NCI-H69 (cell line): ENCODE measurements at regions not wholly inside any gene's neighbourhood (a gene's known extent, or its start where the extent isn't known, plus 50 kb on each side); places are given as distances from the start of the nearest gene placed in this dataset.
"Not testable (repeated sequence)": the region's sequence is repeated elsewhere in the genome, so short reads cannot be mapped to it uniquely, and the experiment has no call there.

ENCODE experiments used
- DNase-seq: peaks from one replicate; lab custom pipeline; 2025; lab: John Stamatoyannopoulos, UW

DNA sequence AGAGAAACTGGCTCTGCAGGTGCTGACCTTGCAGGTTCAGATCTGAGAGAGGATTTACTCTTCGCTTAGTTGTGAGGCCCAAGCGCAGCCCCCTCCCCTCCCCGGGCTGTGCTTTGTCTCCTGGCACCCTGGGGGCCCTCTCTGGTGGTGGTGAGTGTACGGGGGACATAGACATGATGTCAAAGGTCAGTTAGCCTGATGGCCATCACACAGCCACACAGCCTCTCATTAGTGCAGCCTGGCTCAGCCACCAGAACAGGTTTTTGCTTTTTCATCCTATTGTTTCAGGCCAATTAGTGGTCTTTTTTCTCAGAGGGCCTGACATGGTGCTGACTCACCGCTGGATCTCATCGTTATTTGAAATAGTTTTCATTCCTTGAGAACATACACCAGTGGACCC, 437.9 kb downstream of the AACS start:
- DNase-seq = no peak

DNA sequence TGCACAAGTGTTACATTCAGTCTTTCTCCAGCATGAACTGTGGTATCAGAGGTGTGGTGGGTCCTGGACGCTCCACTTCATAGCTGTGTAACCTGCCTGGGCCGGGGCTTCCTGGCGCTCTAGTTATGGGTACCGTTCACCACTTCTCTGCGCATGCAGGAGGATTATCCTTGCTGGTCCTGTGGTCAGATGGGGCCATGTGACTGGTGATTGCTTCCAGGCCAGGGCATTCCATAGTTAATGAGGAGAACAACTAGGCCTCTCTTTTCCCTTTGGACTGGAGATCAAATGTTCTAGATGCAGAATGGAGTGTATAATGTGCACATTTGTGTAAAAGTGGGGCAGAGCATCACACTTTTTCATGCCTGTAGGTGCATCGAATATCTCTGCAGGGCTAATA, 444.0 kb downstream of the AACS start:
- no peak for DNase-seq

DNA sequence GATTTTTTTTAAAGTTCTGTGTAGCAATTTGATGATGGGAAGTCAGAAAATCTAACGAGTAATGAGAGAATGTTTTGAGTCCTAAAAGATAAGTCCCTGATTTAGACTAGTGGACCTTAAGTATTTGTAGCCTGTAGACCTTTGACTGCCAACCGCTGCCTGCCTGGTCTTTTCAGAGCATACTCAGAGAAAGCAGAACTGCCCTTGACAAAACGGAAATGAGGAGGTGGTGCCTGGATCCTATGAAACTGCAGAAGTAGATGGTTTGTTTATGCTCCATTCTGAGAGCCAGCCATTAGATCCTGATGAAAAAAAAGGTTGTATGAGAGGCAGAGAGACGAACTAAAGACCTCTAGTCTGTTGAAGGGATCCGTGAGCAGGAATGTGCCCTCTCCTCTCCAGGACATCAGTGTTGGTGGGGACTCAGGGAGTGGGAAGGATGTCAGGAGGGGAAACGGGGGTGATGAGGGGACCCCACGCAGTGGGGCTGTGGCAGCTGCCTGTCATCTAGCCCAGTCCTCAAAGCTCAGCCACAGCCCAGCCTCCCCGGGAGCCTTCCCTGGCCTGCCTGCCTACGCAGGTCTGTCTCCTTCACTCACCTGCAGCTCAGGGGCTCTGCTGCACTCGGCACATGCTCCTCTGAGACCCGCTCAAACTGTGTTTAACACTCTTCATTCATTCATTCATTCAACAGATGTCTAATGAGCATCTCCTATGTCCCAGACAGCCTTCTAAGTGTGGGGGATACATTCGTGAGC, 447.5 kb downstream of the AACS start:
- no peak for DNase-seq

DNA sequence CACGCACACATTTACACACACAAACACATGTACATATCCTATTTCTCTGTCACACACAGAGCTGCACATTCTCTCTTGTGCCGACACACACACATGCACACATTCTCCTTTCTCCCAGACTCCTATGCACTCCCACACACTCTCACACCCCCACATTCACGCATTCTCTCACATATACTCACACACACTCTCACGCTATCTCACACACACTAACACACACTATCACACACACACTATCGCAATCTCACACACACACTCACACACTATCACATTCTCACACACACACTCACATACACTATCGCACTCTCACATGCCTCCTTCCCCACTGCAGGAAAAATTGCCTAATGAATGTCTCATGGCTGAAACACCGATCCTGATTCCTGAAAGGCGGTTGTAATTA, 450.7 kb downstream of the AACS start:
- DNase-seq = no peak

DNA sequence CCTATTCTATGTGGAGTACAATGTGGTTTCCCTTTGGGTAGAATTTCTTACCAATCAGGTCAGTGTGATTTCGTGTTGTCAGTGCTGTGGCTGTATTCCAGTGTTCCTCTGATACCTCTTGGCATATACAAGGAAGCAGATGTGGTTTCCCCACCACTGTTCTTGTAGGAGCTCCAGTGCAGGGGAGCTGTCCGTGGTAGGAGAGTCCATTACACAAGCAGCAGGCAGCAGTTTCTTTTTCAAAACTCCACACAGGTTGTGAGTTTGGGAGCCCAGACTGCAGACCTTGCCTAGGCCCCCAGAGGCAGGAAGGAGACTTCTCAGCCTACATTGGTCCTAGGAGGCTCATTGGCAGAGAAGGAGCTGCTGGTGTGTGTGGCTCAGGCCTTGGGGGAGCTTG, 452.8 kb downstream of the AACS start:
- DNase-seq = no peak

DNA sequence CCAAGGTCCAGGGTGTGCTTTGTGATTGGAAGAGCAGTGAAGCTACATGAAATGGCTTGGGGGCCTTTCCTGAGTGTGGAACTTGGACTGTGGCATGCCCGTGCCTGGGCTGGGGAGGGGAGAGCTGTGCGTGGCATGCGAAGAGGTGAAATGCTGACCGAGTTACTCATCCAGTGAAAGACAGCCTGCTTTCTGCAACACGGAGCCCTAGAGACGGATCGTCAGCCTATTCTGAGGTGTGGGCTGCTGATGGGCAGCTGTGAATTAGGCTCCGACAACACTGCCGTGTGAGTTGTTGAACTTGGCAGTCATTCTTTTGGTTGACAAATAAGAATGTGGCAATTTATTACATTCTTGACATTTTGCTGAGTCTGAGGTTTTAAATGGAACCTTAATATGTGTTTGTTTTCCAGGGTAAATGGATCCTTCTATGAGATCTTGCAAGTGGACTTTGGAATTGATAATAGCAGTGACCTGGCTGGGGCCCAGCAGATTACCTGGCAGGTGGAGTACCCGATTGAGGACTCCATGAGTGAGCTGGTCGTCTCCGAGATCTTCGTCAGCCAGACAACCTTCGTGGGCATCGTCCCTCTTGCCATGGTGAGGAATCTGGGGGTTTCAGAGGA, 453.9 kb downstream of the AACS start:
- DNase-seq = no peak

DNA sequence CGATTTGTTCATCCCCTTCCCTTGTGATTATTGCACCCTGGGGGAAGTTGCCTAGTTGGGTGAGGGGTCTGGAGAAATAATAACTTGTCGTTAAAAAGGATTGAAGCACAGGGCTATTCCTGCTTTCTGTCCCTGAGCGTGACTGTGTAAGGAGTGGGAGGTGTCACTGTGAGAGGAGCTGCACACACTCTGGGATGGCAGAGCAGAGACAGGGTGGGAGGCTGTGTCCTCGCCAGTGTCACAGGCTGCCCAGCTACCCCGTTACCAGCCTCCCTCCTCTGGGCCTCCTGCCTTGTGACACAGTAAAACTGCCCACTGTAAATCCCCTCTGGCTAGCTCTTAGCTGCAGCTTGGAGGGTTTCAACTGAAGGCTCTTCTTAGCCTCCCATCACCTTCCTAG, 460.6 kb downstream of the AACS start:
- no peak for DNase-seq

DNA sequence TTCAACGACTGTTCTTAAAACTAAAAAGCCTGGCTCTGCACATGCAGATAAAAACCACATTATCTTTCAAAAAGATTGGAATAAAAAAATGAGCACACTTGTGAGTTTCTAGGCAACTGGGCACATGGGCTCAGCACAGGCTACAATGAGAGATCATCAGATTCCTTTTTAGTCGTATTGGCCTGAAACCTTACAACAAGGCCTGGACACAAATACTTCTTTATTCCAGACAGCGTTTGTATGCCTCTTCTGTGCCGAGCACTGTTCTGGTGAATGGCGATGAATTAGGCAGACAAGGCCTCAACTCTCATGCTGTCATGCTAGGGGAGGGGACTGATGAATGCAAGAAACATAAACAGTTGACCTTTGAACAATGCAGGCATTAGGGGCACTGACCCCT, 463.0 kb downstream of the AACS start:
- no peak for DNase-seq

DNA sequence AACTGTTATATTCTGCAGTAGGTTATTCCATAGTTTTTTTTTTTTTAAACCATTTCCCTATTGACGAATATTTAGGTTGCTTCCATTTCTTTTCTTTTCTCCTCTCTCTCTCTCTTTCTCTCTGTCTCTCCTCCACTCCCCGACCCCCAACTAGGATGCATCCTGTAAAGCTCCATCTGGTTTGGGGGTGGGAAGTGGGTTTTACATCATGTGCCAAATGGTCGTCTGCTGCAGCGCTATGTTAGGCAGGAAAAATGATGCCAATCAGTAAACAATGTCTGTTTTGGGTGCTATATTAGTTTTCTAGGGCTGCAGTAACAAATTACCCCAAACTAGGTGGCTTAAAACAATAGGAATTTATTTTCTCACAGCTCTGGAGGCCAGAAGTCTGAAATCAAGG, 465.0 kb downstream of the AACS start:
- DNase-seq = no peak

DNA sequence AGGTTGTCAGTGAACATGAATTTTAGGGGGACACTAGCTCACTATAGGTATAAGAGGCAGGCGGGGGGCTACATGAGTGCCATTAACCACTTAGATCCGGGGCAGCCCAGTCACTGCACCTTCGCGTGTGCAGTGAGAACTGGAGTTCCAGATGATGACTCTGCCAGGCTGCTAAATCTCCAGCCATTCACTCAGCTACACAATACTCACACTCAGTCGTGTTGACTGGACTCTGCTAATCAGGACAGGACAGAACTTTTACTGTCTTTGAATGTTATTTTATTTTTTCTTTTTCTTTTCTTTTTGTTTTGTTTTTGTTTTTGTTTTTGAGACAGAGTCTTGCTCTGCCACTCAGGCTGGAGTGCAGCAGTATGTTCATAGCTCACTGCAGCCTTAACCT, 465.6 kb downstream of the AACS start:
- DNase-seq = no peak

DNA sequence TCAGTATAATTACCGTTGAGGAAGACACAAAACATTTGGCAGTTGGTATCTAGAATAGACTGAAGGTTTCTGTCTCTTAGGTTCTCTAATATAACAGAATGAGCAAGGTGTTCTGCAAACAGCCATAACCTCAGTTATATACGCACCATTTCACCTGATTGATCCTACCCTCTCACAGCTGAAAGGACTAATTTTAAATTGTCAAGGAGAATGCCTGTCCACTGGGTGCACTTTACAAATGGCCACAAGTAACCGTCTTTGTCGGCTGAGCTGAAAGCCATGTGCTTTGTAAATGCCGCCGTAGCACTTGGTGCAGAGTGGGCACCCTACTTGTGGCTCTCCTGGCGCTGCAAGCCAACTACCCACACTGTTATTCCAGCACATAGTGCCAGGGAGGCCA, 466.3 kb downstream of the AACS start:
- peak; percentile 5 for DNase-seq

DNA sequence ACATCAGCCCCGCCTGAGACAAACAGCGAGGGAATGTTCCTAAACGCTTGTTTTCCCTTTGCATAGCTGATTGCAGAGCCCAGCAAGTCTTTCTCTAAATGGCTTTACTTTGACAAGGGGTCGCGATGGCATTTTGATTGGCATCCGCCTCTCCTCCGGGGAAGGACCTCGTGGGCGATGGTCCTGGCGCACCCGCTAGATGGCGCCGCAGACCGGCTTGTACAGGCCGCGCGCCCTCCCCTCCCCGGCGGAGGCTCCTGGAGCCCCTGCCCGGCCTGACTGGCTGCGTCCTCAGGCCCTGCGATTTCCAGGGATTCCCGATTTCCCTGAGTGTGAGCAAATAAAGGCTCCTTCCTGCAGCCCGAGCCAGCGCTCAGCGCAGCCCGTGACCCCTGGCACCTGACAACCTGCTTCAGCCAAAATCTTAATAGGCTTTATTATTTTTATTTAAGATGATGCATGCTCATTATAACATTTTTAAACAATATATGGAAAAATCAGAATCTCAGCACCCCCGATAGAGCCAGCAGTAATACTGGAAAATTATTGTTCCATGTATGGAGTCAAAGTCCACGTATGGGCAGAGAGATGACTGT, 468.3 kb downstream of the AACS start:
- peak; percentile 76 for DNase-seq

DNA sequence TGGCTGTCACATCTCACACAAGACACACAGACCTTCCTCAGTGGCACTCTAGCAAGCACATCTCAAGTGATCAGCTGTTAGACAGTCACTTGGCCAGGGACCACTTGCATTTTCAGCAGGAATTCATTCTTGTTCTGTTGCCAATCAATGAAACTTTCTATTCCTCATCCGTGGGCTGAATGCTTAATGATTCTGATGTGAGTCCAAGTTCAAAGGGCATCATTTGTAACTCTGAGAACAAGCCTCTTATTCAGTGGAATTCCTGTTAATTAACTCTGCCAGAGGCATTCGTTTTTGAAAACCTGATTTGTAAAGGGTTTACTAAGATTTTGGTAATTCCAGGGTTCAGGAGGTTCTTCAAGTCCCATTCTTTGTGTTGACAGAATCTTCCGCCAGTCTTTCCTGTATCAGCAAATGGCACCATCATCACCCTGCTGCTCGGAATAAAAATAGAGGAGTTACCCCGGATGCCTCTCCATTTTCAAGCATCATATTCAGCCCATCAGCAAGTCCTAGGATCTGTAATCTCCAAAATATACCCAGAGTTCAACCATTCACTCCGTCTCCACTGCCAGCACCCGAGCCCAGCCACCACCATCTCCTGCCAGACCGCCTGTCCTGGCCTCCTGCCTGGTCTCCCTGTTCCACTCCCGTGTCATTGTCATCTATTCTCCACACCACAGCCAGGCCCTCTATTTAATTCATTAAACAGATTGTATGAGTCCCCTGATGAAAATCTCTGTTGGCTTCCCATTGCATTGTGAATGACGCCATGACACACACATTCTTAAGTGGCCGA, 473.4 kb downstream of the AACS start:
- DNase-seq = no peak

DNA sequence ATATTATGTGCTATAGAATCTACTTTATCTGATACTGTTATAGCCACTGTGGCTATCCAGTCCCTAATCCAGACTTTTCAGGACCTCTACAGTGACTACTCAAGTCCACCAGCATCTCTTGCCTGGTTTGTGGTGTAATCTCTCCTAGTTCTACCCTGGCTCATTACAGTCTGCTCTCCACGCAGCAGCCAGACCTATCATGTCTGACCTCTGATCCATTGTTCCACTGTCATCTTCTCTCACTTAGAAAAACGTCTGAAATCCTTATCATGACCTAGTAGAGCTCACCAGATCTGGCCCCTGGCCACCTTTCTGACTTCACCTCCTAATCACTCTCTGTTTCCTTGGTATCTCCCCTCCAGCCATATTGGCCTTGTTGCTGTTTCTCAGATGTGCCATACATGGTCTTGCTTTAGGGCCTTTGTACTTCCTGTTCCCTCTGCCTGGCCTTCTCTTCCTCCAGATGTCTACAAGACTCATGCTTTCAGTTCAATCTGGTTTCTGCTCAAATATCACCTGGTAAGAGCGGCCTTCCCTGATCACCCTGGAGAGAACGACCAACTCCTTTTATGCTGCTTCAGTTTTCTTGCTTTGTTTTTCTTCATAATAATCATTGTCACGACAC, 475.5 kb downstream of the AACS start:
- DNase-seq = no peak

DNA sequence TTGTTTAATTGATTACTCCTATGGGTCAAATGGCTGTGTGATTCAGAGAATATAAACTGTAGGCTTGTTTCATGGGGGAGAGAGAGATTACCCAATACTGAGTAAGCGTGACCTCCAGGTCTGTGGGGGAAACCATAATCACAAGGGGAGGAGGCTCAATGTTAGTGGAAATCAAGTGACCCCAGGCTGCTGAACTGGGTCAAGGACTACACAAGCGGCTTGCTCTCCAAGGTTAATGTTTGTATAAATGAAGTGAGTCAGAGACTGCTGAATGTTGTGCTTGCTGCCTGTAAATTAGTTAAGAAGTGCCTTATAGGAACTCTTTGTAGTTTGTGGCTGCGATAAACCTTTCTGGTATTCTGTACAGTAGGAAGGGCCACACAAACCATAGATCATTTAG, 479.7 kb downstream of the AACS start:
- no peak for DNase-seq

DNA sequence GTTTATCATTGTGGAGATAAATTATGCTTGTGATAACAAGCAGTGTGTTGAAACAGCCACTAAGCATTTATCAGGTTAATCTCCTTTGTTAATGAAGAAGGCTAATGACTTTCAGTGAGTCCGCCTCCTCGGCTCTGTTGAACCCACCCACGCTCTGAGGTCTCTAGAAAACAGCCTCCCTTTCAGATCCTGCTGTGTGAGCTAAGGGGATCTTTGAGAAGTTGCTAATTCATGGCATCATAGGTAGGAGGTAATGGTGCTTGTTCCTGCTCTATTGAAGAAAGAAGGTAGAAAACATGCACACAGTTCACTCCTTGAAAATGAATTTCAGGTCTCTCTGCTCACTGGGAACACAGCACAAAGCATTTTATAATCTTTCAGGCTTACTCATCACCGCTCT, 483.9 kb downstream of the AACS start:
- DNase-seq = no peak

DNA sequence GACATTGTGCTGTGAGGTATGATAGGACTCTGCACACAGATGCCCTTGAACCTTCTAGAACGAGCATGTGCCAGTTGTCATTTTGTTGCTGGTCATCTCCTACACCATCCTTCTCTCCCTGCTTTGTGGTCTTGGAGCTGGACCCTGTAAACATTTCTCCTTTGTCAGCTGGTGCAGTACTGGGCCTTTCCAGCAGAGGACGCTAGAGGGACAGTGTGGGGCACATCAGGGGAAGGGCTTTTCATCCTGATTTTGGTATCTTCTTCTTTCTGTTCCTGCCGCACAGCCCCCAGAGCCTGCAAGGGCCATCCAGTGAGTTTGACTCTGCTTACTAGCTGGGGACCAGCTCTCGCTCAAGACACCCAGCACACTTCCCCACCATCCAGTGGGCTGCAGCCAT, 484.6 kb downstream of the AACS start:
- DNase-seq = peak; percentile 15

DNA sequence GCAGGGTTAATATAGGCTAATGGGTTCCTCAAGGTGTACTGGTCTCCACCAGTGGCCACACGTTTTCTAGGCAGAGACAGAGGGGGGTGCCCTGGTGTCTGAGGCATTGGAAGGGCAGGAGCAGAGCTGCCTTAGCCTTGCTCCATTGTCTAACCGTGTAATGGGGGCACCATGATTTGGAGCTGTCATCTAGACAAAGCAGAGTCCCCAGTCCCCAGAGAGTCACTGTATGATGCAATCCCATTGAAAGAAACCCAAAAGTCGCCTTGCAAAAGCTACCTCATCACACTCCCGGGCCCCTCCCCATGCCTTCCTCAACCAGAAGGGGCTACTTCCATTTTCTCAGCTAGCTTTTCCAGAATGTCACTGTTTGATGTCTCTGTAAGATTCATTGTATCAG, 487.1 kb downstream of the AACS start:
- DNase-seq = no peak

DNA sequence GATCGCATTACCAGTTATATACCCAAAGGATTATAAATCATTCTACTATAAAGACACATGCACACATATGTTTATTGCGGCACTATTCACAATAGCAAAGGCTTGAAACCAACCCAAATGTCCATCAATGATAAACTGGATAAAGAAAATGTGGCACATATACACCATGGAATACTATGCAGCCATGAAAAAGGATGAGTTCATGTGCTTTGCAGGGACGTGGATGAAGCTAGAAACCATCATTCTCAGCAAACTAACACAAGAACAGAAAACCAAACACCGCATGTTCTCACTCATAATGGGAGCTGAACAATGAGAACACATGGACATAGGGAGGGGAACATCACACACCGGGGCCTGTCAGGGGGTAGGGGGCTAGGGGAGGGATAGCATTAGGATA, 495.8 kb downstream of the AACS start:
- DNase-seq = not testable (repeated sequence)

DNA sequence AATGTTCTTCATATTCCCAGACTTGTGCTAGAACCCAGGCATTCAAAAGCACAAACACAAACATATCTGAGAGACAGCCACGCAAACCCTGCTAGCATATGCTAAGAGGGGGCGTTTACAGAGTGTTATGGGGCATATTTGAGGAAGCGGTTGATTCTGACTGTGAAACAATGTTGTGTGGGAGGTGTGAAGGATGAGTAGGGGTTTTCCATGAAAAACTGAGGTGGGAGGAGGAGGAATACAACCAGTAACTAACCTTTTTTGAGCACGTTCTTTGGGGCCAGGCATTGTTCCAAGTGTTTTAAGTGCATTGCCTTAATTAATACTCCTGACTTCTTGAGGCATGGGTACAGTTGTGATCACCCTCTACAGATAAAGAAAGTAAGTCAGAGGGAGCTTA, 499.5 kb downstream of the AACS start:
- DNase-seq = no peak

DNA sequence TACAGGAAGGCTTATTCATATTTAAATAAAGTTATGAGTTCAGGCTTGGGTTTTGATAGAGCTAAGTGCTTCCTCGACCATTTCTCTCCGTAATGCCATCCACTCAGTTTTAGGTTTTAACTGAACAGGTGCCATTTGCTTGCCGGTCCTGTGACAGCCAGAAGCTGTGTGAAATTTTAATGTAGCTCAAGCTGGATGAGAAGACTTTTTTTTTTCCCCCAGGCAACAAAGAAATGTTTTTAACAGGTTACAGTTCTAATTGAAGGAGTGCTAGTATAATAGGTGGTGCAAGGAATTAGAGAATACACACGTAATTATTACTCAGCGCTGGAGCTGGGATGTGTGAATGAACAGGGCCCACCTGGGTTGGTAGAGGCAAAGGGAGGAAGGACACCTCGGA, 502.3 kb downstream of the AACS start:
- no peak for DNase-seq

DNA sequence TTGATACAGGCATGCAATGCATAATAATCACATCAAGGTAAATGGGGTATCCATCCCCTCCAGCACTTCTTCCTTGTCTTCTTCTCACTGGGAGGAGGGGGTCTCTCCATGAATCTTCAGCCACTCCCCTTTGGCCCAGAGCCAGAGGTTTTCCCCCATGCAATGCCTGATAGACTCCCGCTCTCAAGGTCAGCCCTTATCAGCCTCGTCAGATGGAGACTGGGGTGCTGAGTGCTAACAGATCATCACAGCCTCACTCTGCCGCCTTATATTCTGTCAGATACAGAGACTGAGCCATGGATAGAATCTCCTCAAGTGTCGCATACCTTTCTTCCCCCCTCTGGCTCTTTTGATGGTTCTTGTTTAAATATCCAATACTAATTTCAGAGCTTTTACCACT, 503.1 kb downstream of the AACS start:
- DNase-seq = no peak
